OCI-LY7 (cell line): ENCODE measurements at regions not wholly inside any gene's neighbourhood (a gene's known extent, or its start where the extent isn't known, plus 50 kb on each side); places are given as distances from the start of the nearest gene placed in this dataset.

Experiments
- BruUV-seq: library from RNA; stranded (reverse); fragments of 400-500 nt; replicated peaks from 2 replicates; lab custom pipeline; 2021; lab: Mats Ljungman, UMichigan
- CTCF ChIA-PET: fragments of 300-600 bp; sonication (Branson Sonifier 250); formaldehyde crosslinking; loops from one replicate; lab custom pipeline; 2022; ENCODE audit warnings: antibody characterized with exemption; ENCODE audit not compliant: unreplicated experiment; lab: Charles Lee
- POLR2A ChIA-PET: fragments of 300-600 bp; sonication (Branson Sonifier 250); formaldehyde crosslinking; loops from one replicate; lab custom pipeline; 2022; ENCODE audit warnings: antibody characterized with exemption; lab: Charles Lee
- DNase-seq: peaks from one replicate; pipeline ENCODE4 v3.0.0-alpha.2; 2015; ENCODE audit warnings: low spot score
- H2AFZ ChIP-seq: fragments of 200-600 bp; sonication (generic), shearing (Covaris generic); 2 replicates; pipeline ENCODE4 v1.6.1; 2014; ENCODE audit warnings: mild to moderate bottlenecking, antibody characterized with exemption, low read length, moderate library complexity
- H3K27ac ChIP-seq: fragments of 200-600 bp; sonication (generic); 2 replicates; pipeline ENCODE4 v1.5.1; 2014; ENCODE audit warnings: mixed run types, low read depth, mild to moderate bottlenecking, moderate library complexity, low read length, inconsistent platforms; ENCODE audit not compliant: poor library complexity, severe bottlenecking
- H3K36me3 ChIP-seq: fragments of 200-600 bp; sonication (generic); 2 replicates; pipeline ENCODE4 v1.6.1; 2014; ENCODE audit warnings: mild to moderate bottlenecking, antibody characterized with exemption, low read length, moderate library complexity, mixed read lengths; ENCODE audit not compliant: insufficient read depth
- H3K4me1 ChIP-seq: fragments of 200-600 bp; sonication (generic); 2 replicates; pipeline ENCODE4 v1.5.1; 2014; ENCODE audit warnings: mild to moderate bottlenecking, low read length; ENCODE audit not compliant: insufficient read depth, poor library complexity, severe bottlenecking
- H3K4me2 ChIP-seq: fragments of 200-600 bp; sonication (generic); 2 replicates; pipeline ENCODE4 v1.6.1; 2014; ENCODE audit warnings: mild to moderate bottlenecking, low read length
- H3K4me3 ChIP-seq: fragments of 200-600 bp; sonication (generic); 2 replicates; pipeline ENCODE4 v1.5.1; 2014; ENCODE audit warnings: mild to moderate bottlenecking, low read depth, low read length; ENCODE audit not compliant: poor library complexity, severe bottlenecking
- H3K79me2 ChIP-seq: fragments of 200-600 bp; sonication (generic); 2 replicates; pipeline ENCODE4 v1.6.1; 2016; ENCODE audit warnings: low read depth, mild to moderate bottlenecking, low read length, moderate library complexity, mixed read lengths; ENCODE audit not compliant: insufficient read depth
- H3K9me2 ChIP-seq: fragments of 200-600 bp; sonication (generic); 2 replicates; pipeline ENCODE4 v1.6.1; 2016; ENCODE audit warnings: mild to moderate bottlenecking, low read length, mixed read lengths; ENCODE audit not compliant: insufficient read depth
- H3K9me3 ChIP-seq: fragments of 200-600 bp; sonication (generic); 2 replicates; pipeline ENCODE4 v1.6.1; 2014; ENCODE audit warnings: mild to moderate bottlenecking, mixed run types, low read length, mixed read lengths
- H4K20me1 ChIP-seq: fragments of 200-600 bp; sonication (generic); 2 replicates; pipeline ENCODE4 v1.6.1; 2014; ENCODE audit warnings: mild to moderate bottlenecking, antibody characterized with exemption, low read length, moderate library complexity, mixed read lengths; ENCODE audit not compliant: insufficient read depth
- CTCF ChIP-seq: fragments of 200-600 bp; sonication (generic); conservative IDR thresholded peaks from 2 replicates; pipeline ENCODE4 v1.5.1; 2014; ENCODE audit warnings: mild to moderate bottlenecking, antibody characterized with exemption, low read length, moderate library complexity, mixed read lengths
- EZH2phosphoT487 ChIP-seq: fragments of 200-600 bp; sonication (generic); IDR thresholded peaks from 2 replicates; pipeline ENCODE4 v1.6.1; 2018; ENCODE audit warnings: low read depth, borderline replicate concordance, mild to moderate bottlenecking, mixed run types, antibody characterized with exemption, low read length, moderate library complexity, mixed read lengths
- intact Hi-C: fragments of 100-400 bp; cut with micrococcal nuclease; formaldehyde crosslinking; loops from one replicate; pipeline ENCODE4 v1.10.0; 2022; ENCODE audit not compliant: unreplicated experiment

GRCh38 chr2:147468349-147468748 lies 376.5 kb upstream of the ACVR2A start:
- Histone ChIP-seq H3K4me2 (no peak overlapping the region), H3K4me3 (no peak overlapping the region), H2AFZ (no peak overlapping the region), H3K79me2 (no peaks in the 10 kb centered on the region), H3K36me3 (no peaks in the 10 kb centered on the region), H3K4me1 (no peaks in the 10 kb centered on the region), H3K9me2 (no peaks in the 10 kb centered on the region), H3K27ac (no peak overlapping the region), H3K9me3 (no peaks in the 10 kb centered on the region), H4K20me1 (no peaks in the 10 kb centered on the region)
- intact Hi-C loops = no loop called here
- CTCF ChIA-PET = no interaction called here
- BruUV-seq = no TSS peak
- TF ChIP-seq CTCF (no peak), EZH2phosphoT487 (no peak)
- POLR2A ChIA-PET = interaction anchor here (0.7 to 0.8 kb wide), 2 partner anchors 9 to 68 kb away, joined by 3 read pairs; no protein-coding TSS in a partner anchor
- DNase-seq = no peak

- H3K4me3 ChIP-seq = no peak overlapping the region
Observed at GRCh38 chr2:147467441-147467840, 377.4 kb upstream of the ACVR2A start.

More at GRCh38 chr2:147467441-147467840, 377.4 kb upstream of the ACVR2A start:
- Histone ChIP-seq H3K9me2 (no peaks in the 10 kb centered on the region), H3K27ac (no peak overlapping the region), H3K4me1 (no peaks in the 10 kb centered on the region), H2AFZ (no peak overlapping the region), H3K4me2 (no peak overlapping the region), H4K20me1 (no peaks in the 10 kb centered on the region), H3K36me3 (no peaks in the 10 kb centered on the region), H3K9me3 (no peaks in the 10 kb centered on the region), H3K79me2 (no peaks in the 10 kb centered on the region)
- POLR2A ChIA-PET = interaction anchor here (0.5 kb wide), 1 partner anchor 355 kb away, joined by 3 read pairs; no protein-coding TSS in a partner anchor
- no peak for DNase-seq
- intact Hi-C loops = no loop called here
- no TSS peak for BruUV-seq
- TF ChIP-seq CTCF = no peak
- TF ChIP-seq EZH2phosphoT487 = no peak
- CTCF ChIA-PET = no interaction called here
